IPS-NIHi7 (cell line): ENCODE measurements at regions not wholly inside any gene's neighbourhood (a gene's known extent, or its start where the extent isn't known, plus 50 kb on each side); places are given as distances from the start of the nearest gene placed in this dataset.

Experiments
- DNase-seq: peaks from one replicate; pipeline ENCODE4 v3.0.0; 2012; ENCODE audit warnings: mixed read lengths; ENCODE audit errors: extremely low spot score

DNA sequence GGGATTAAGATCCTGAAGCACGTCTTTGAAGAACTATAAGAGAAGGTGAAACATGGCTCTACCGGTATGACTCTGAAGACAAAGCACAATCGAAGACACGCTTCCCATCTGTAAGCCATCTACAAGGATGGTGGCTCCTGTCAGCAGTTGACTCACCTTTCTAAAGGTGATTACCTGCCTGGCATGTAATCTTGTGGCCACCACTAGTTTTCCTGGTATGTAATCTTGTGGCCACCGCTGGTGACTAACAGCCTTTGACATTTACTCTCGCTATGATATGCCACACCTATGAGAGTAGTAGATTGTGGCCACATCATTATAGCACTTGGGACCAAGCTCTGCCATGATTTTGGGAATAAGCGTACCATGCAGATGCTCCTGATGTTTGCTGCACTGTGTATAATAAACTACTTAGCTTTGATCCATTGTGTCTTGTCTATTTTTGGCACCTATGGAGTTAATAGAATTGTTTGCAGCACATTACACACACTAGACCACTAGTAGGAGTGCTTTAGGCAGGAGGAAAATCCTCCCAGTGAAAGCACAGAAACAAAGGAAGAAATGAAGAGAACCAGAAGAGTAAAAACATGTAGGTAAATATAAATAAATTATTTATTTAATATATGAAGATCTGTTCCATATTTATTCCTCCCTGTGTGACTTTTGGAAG is 59.8 kb downstream of the VAX1 start:
- DNase-seq: no peak

GRCh38 chr10:117075064-117075463 is 63.0 kb downstream of the VAX1 start:
- no peak for DNase-seq

DNA sequence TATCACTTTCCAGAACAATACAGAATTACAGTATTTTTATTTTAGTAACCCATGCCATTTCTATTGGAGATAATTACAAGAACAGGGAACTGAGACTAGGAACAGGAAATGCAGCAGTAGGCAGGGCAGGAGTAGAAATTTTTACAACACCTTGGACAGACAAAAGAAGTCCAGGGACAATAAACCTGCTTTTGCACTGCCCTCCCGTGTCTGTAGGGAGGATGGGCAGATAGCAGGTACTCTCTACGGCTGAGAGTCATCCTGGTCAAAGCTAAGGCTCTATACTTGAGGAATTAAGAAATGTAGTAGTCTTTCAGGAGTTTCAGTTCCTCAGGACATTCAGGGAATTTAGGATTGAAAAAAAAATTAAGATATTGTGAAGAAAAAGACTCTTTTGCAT is 63.4 kb downstream of the VAX1 start:
- DNase-seq: peak; percentile 50

GRCh38 chr10:117071286-117072050 is 66.5 kb upstream of the SHTN1 start:
- no peak for DNase-seq
